Large intestine (tissue), 3 donors: ENCODE measurements at regions not wholly inside any gene's neighbourhood (a gene's known extent, or its start where the extent isn't known, plus 50 kb on each side); places are given as distances from the start of the nearest gene placed in this dataset.

Source experiments
- DNase-seq, 2 donors: peaks; one replicate each; pipeline versions ENCODE4 v3.0.0 to v3.0.0-alpha.2; 2013
- H3K27ac ChIP-seq: one replicate; pipeline ENCODE4 v1.5.1; 2013; ENCODE audit warnings: low read length
- H3K27me3 ChIP-seq: 2 replicates; pipeline ENCODE4 v1.6.1; 2013; ENCODE audit warnings: low read length; ENCODE audit not compliant: control insufficient read depth, insufficient read depth
- H3K36me3 ChIP-seq: 2 replicates; pipeline ENCODE4 v1.6.1; 2013; ENCODE audit warnings: low read length; ENCODE audit not compliant: control insufficient read depth, insufficient read depth
- H3K4me1 ChIP-seq: one replicate; pipeline ENCODE4 v1.6.1; 2013; ENCODE audit warnings: low read length; ENCODE audit not compliant: control insufficient read depth, insufficient read depth
- H3K4me3 ChIP-seq: one replicate; pipeline ENCODE4 v1.5.1; 2013; ENCODE audit warnings: low read length
- H3K9me3 ChIP-seq: one replicate; pipeline ENCODE4 v1.6.1; 2013; ENCODE audit warnings: mild to moderate bottlenecking, low read depth, low read length, moderate library complexity; ENCODE audit not compliant: control insufficient read depth
- WGBS: methylation state at CpG from one replicate; pipeline ENCODE4 v1.1.5; 2013; ENCODE audit warnings: low lambda C conversion rate; ENCODE audit not compliant: insufficient coverage; 5-methylcytosine and 5-hydroxymethylcytosine counted together

GRCh38 chr5:171728686-171729085 is 56.9 kb upstream of the SMIM23 start:
- Histone ChIP-seq H3K36me3 (no peaks in the 10 kb centered on the region), H3K4me1 (no peaks in the 10 kb centered on the region), H3K9me3 (no peaks in the 10 kb centered on the region), H3K27me3 (peaks cover 3% of the 10 kb centered on the region), H3K4me3 (no peak overlapping the region), H3K27ac (no peak overlapping the region)
- no CpG with 5 or more reads among the region's 1 CpG for WGBS
- DNase-seq, result no peak
